ENCODE measurements at regions not wholly inside any gene's neighbourhood (a gene's known extent, or its start where the extent isn't known, plus 50 kb on each side); places are given as distances from the start of the nearest gene placed in this dataset.

GRCh38 chr21:18174370-18174769, 70.3 kb upstream of the CHODL start:
- H3K36me3 ChIP-seq (ENCODE audit: control insufficient read depth in 2 of 2, insufficient read depth in 1 of 2, low read length in 2 of 2): no peaks in the 10 kb centered on the region
- no peaks in the 10 kb centered on the region for H3K9me3 ChIP-seq (ENCODE audit: control insufficient read depth, insufficient read depth, low read depth, low read length)
- ChIA-PET POLR2A (no interaction called here), CTCF (no interaction called here)
- no peak overlapping the region for H3K27ac ChIP-seq (ENCODE audit: extremely low read depth, low read depth, low read length)
- TF ChIP-seq ZNF48 (tag by site-specific recombination; IDR thresholded peaks at IDR 0.05): no peak
- no peak for TF ChIP-seq GLI2 (tag by site-specific recombination; IDR thresholded peaks at IDR 0.05; ENCODE audit: borderline replicate concordance, low read depth)
- TF ChIP-seq ZNF423 (tag by site-specific recombination; IDR thresholded peaks at IDR 0.05): no peak
- TF ChIP-seq ZBTB44 (tag by site-specific recombination; IDR thresholded peaks at IDR 0.05): no peak
- no peak for TF ChIP-seq ZNF768 (tag by site-specific recombination; IDR thresholded peaks at IDR 0.05)
- TF ChIP-seq ZNF514 (tag by site-specific recombination; IDR thresholded peaks at IDR 0.05): no peak
- no peak overlapping the region for H3K4me3 ChIP-seq (ENCODE audit: low read depth, low read length)
- H3K4me1 ChIP-seq (ENCODE audit: control insufficient read depth, insufficient read depth, low read length): no peaks in the 10 kb centered on the region

GRCh38 chr21:18170829-18171228, 73.8 kb upstream of the CHODL start:
- Histone ChIP-seq H3K36me3 (ENCODE audit: control insufficient read depth in 2 of 2, insufficient read depth in 1 of 2, low read length in 2 of 2) (no peaks in the 10 kb centered on the region), H3K9me3 (ENCODE audit: control insufficient read depth, insufficient read depth, low read depth, low read length) (no peaks in the 10 kb centered on the region), H3K4me3 (ENCODE audit: low read depth, low read length) (no peak overlapping the region), H3K4me1 (ENCODE audit: control insufficient read depth, insufficient read depth, low read length) (no peaks in the 10 kb centered on the region), H3K27ac (ENCODE audit: extremely low read depth, low read depth, low read length) (no peak overlapping the region)
- CTCF ChIA-PET: no interaction called here
- TF ChIP-seq ZNF10 (tag by site-specific recombination; IDR thresholded peaks at IDR 0.05) (no peak), ZBTB11 (tag by site-specific recombination; conservative IDR thresholded peaks at IDR 0.05; ENCODE audit: low read depth) (no peak), GLIS2 (tag by site-specific recombination; IDR thresholded peaks at IDR 0.05) (no peak), BCL11A (tag by site-specific recombination; IDR thresholded peaks at IDR 0.05; ENCODE audit: low read depth) (no peak), ZBTB44 (tag by site-specific recombination; IDR thresholded peaks at IDR 0.05) (no peak), ZNF404 (tag by site-specific recombination; IDR thresholded peaks at IDR 0.05) (no peak)
- POLR2A ChIA-PET: no interaction called here

- POLR2A ChIA-PET: no interaction called here
- no peaks in the 10 kb centered on the region for H3K36me3 ChIP-seq (ENCODE audit: control insufficient read depth in 2 of 2, insufficient read depth in 1 of 2, low read length in 2 of 2)
- no peak overlapping the region for H3K27ac ChIP-seq (ENCODE audit: extremely low read depth, low read depth, low read length)
- CTCF ChIA-PET: interaction anchor here (0.7 kb wide), 1 partner anchor 45 kb away, joined by 6 read pairs; no protein-coding TSS in a partner anchor
- no peak overlapping the region for H3K4me3 ChIP-seq (ENCODE audit: low read depth, low read length)
- H3K4me1 ChIP-seq (ENCODE audit: control insufficient read depth, insufficient read depth, low read length): no peaks in the 10 kb centered on the region
- no peaks in the 10 kb centered on the region for H3K9me3 ChIP-seq (ENCODE audit: control insufficient read depth, insufficient read depth, low read depth, low read length)
- TF ChIP-seq ZNF274 (IDR thresholded peaks at IDR 0.05; ENCODE audit: low read length) (no peak), ZNF274 (tag by site-specific recombination; IDR thresholded peaks at IDR 0.05; ENCODE audit: borderline replicate concordance) (no peak), ZBTB17 (tag by site-specific recombination; IDR thresholded peaks at IDR 0.05) (no peak), ZNF830 (tag by site-specific recombination; IDR thresholded peaks at IDR 0.05; ENCODE audit: low read depth) (no peak), ZNF843 (tag by site-specific recombination; IDR thresholded peaks at IDR 0.05) (no peak), ZNF341 (tag by site-specific recombination; IDR thresholded peaks at IDR 0.05; ENCODE audit: low read depth) (no peak), ZNF837 (tag by site-specific recombination; IDR thresholded peaks at IDR 0.05) (no peak), ZNF792 (tag by site-specific recombination; IDR thresholded peaks at IDR 0.05) (no peak), ZNF785 (tag by site-specific recombination; IDR thresholded peaks at IDR 0.05) (no peak), SP7 (tag by site-specific recombination; IDR thresholded peaks at IDR 0.05) (no peak), ZNF777 (tag by site-specific recombination; IDR thresholded peaks at IDR 0.05; ENCODE audit: borderline replicate concordance) (no peak), FEZF1 (tag by site-specific recombination; IDR thresholded peaks at IDR 0.05) (no peak), ZNF473 (tag by site-specific recombination; IDR thresholded peaks at IDR 0.05) (no peak), ZNF174 (tag by site-specific recombination; IDR thresholded peaks at IDR 0.05) (no peak), ZNF223 (tag by site-specific recombination; IDR thresholded peaks at IDR 0.05) (no peak), YY2 (tag by site-specific recombination; IDR thresholded peaks at IDR 0.05) (no peak), OVOL3 (tag by site-specific recombination; IDR thresholded peaks at IDR 0.05) (no peak)
Observed at GRCh38 chr21:18170221-18170620, 74.4 kb upstream of the CHODL start.
